ENCODE measurements at regions not wholly inside any gene's neighbourhood (a gene's known extent, or its start where the extent isn't known, plus 50 kb on each side); places are given as distances from the start of the nearest gene placed in this dataset.

DNA sequence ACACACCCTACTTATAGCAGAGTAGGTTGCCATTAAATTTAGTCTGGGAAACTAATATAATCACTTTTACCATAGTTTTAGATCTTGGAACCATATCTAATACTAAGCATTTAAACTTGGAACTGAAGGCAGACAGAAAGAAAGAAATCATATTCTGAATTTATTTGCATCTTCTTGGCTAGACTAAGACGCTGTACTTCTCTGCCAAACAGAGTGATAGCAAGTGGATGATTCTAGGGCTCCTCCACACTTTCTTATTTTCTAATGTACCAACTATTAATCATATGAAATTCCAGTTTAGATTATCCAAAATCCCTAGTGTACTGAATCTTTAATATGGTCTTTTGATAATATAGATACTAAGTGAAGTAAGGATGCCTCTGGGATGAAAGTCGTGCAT, 277.0 kb downstream of the CENPW start (continued):
- TF ChIP-seq, protein P1, sequence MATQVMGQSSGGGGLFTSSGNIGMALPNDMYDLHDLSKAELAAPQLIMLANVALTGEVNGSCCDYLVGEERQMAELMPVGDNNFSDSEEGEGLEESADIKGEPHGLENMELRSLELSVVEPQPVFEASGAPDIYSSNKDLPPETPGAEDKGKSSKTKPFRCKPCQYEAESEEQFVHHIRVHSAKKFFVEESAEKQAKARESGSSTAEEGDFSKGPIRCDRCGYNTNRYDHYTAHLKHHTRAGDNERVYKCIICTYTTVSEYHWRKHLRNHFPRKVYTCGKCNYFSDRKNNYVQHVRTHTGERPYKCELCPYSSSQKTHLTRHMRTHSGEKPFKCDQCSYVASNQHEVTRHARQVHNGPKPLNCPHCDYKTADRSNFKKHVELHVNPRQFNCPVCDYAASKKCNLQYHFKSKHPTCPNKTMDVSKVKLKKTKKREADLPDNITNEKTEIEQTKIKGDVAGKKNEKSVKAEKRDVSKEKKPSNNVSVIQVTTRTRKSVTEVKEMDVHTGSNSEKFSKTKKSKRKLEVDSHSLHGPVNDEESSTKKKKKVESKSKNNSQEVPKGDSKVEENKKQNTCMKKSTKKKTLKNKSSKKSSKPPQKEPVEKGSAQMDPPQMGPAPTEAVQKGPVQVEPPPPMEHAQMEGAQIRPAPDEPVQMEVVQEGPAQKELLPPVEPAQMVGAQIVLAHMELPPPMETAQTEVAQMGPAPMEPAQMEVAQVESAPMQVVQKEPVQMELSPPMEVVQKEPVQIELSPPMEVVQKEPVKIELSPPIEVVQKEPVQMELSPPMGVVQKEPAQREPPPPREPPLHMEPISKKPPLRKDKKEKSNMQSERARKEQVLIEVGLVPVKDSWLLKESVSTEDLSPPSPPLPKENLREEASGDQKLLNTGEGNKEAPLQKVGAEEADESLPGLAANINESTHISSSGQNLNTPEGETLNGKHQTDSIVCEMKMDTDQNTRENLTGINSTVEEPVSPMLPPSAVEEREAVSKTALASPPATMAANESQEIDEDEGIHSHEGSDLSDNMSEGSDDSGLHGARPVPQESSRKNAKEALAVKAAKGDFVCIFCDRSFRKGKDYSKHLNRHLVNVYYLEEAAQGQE (IDR thresholded peaks at IDR 0.05; ENCODE audit: low read depth, low read length) = no peak
- TF ChIP-seq MYB (IDR thresholded peaks at IDR 0.05; ENCODE audit: borderline replicate concordance, low read depth, low read length) (no peak), PML (IDR thresholded peaks at IDR 0.05; ENCODE audit: low read length) (no peak), RAD51 (IDR thresholded peaks at IDR 0.05) (no peak), MTA3 (IDR thresholded peaks at IDR 0.05; ENCODE audit: borderline replicate concordance, low read length) (no peak)
- TF ChIP-seq, protein P2, sequence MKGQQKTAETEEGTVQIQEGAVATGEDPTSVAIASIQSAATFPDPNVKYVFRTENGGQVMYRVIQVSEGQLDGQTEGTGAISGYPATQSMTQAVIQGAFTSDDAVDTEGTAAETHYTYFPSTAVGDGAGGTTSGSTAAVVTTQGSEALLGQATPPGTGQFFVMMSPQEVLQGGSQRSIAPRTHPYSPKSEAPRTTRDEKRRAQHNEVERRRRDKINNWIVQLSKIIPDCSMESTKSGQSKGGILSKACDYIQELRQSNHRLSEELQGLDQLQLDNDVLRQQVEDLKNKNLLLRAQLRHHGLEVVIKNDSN (IDR thresholded peaks at IDR 0.05; ENCODE audit: borderline replicate concordance, extremely low read length, insufficient read depth, low read depth, low read length) = no peak

DNA sequence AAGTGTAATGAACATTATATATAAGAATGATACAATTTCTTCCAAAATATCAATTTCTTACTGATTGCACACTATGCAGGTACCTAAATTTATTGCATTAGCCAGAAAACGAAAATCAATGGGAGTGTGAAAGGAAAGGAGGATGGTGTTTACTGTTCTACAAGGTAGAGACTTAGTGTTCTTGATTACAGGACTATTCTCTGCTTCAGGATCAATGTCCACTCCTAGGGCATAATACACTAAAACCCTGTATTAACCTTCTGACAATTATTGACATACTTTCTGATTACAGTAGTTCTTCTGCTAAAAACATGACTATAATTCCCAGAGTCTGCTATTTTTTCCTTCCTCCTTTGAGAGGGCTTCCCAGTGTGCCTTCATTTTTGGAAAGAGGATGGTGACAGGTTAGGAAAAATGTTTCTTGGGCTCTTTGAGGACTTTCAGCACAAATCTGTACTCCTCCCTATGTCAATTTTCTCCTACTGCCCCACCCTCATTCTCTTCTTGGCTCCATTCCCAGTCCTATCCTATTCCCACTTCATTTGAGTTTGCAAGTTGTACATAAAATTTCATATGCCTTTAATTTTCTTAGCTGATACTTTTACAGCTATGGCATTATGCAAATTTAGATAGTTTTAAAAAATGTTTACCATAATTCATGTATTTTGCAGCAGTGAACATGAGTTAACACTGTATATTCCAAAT, 278.9 kb downstream of the CENPW start:
- no peaks in the 10 kb centered on the region for H3K79me2 ChIP-seq (ENCODE audit: control insufficient read depth, insufficient read depth, low read length)
- intact Hi-C loops (cut with micrococcal nuclease; ENCODE audit: unreplicated experiment) = no loop called here
- ChIA-PET RAD21 (ENCODE audit: unreplicated experiment) (no interaction called here), POLR2A (no interaction called here), CTCF (interaction anchor here (1.4 kb wide), 1 partner anchor 14 kb away, joined by 6 read pairs; no protein-coding TSS in a partner anchor), SMC1A (ENCODE audit: uncharacterized antibody, unreplicated experiment) (interaction anchor here (1.1 to 1.3 kb wide), 2 partner anchors 8 to 39 kb away, joined by 3 to 4 read pairs; no protein-coding TSS in a partner anchor)
- no TSS peak for BruUV-seq (replicated peaks)
- no peak for DNase-seq (ENCODE audit: low read depth, low spot score)
- no peaks in the 10 kb centered on the region for H4K20me1 ChIP-seq (ENCODE audit: control insufficient read depth, insufficient read depth)
- 0% methylated on average over 1 of the region's 1 CpG for WGBS (ENCODE audit: insufficient coverage, insufficient replicate concordance, low lambda C conversion rate, missing lambda C conversion rate)
- no peak overlapping the region for H3K4me2 ChIP-seq (ENCODE audit: control insufficient read depth, insufficient read depth)
- in situ Hi-C loops (cut with MboI) = no loop called here
- no peaks in the 10 kb centered on the region for H3K9me3 ChIP-seq (replicated peaks; ENCODE audit: control insufficient read depth, insufficient read depth, low read length)
- no peaks in the 10 kb centered on the region for H3K36me3 ChIP-seq (ENCODE audit: control insufficient read depth in 2 of 2, insufficient read depth in 2 of 2, low read length in 1 of 2)
- no peak overlapping the region for H2AFZ ChIP-seq (ENCODE audit: control insufficient read depth, low read depth, low read length)
- FAIRE-seq = no peak
- H3K4me1 ChIP-seq (ENCODE audit: control insufficient read depth, insufficient read depth, low read length) = no peaks in the 10 kb centered on the region
- no peak for ATAC-seq
- no peak overlapping the region for H3K4me3 ChIP-seq
- H3K27me3 ChIP-seq (replicated peaks in 1 of 2; ENCODE audit: control insufficient read depth in 2 of 2, insufficient read depth in 2 of 2, low read length in 1 of 2) = no peaks in the 10 kb centered on the region
- H3K27ac ChIP-seq (ENCODE audit: control insufficient read depth, insufficient read depth) = no peak overlapping the region
- no peak overlapping the region for H3K9ac ChIP-seq (ENCODE audit: control insufficient read depth, insufficient read depth, low read length)
- TF ChIP-seq GABPA (IDR thresholded peaks at IDR 0.05; ENCODE audit: low read depth) (no peak), ESRRA (IDR thresholded peaks at IDR 0.05; ENCODE audit: low read length) (no peak), CBFB (IDR thresholded peaks at IDR 0.05; ENCODE audit: low read depth) (no peak), PAX5 (IDR thresholded peaks at IDR 0.05; ENCODE audit: borderline replicate concordance, low read depth, low read length) (no peak), MTA3 (IDR thresholded peaks at IDR 0.05; ENCODE audit: borderline replicate concordance, low read length) (no peak), BMI1 (IDR thresholded peaks at IDR 0.05; ENCODE audit: borderline replicate concordance) (no peak), IKZF1 (conservative IDR thresholded peaks at IDR 0.05) (no peak), YY1 (IDR thresholded peaks at IDR 0.05; ENCODE audit: low read depth, low read length) (no peak), STAT3 (IDR thresholded peaks at IDR 0.05; ENCODE audit: low read depth, low read length) (no peak), ZNF24 (IDR thresholded peaks at IDR 0.05) (no peak), DPF2 (IDR thresholded peaks at IDR 0.05) (no peak), CREB1 (IDR thresholded peaks at IDR 0.05; ENCODE audit: low read depth) (no peak), SPI1 (IDR thresholded peaks at IDR 0.05; ENCODE audit: borderline replicate concordance, insufficient read depth, low read depth, low read length) (no peak), LARP7 (IDR thresholded peaks at IDR 0.05) (no peak), CHD1 (IDR thresholded peaks at IDR 0.05; ENCODE audit: low read depth, low read length) (no peak), TCF3 (IDR thresholded peaks at IDR 0.05; ENCODE audit: borderline replicate concordance, insufficient read depth, low read depth, low read length) (no peak)

All from GM12878 (cell line).